ENCODE measurements at regions not wholly inside any gene's neighbourhood (a gene's known extent, or its start where the extent isn't known, plus 50 kb on each side); places are given as distances from the start of the nearest gene placed in this dataset.

GRCh38 chr7:152998420-152998819 is 238.9 kb downstream of the ACTR3B start:
- TF ChIP-seq POLR2A (IDR thresholded peaks at IDR 0.05) (no peak), CTCF (IDR thresholded peaks at IDR 0.05) (no peak)

All from thyroid gland (tissue), 4 donors.